D721Med (cell line): ENCODE measurements at regions not wholly inside any gene's neighbourhood (a gene's known extent, or its start where the extent isn't known, plus 50 kb on each side); places are given as distances from the start of the nearest gene placed in this dataset.

Source experiments
- DNase-seq: peaks from one replicate; pipeline ENCODE4 v3.0.0; 2011; ENCODE audit warnings: low spot score; ENCODE audit not compliant: insufficient read length
- FAIRE-seq: peaks from 2 replicates; lab custom pipeline; 2011; peaks lifted over from hg19 to GRCh38; lab: Jason Lieb, UNC
- CTCF ChIP-seq: IDR thresholded peaks from 2 replicates; pipeline ENCODE4 v1.5.1; 2012; ENCODE audit warnings: mild to moderate bottlenecking, control low read depth; ENCODE audit not compliant: insufficient read depth; ENCODE audit errors: missing control alignments

GRCh38 chr9:99588299-99588698, 233.4 kb upstream of the NR4A3 start:
- DNase-seq (no peak), FAIRE-seq (no peak)
- no peak for TF ChIP-seq CTCF

- TF ChIP-seq CTCF, result no peak
- FAIRE-seq (no peak), DNase-seq (no peak)
These were observed 232.9 kb upstream of the NR4A3 start for GRCh38 chr9:99588747-99589146.

GRCh38 chr9:99590410-99590809, 231.3 kb upstream of the NR4A3 start:
- FAIRE-seq, result no peak
- no peak for DNase-seq
- no peak for TF ChIP-seq CTCF

GRCh38 chr9:99590840-99591239, 230.8 kb upstream of the NR4A3 start:
- FAIRE-seq (no peak), DNase-seq (no peak)
- TF ChIP-seq CTCF, result no peak

GRCh38 chr9:99591770-99592169, 229.9 kb upstream of the NR4A3 start:
- no peak for DNase-seq
- no peak for FAIRE-seq
- TF ChIP-seq CTCF, result no peak

- no peak for DNase-seq
- TF ChIP-seq CTCF, result no peak
- FAIRE-seq, result no peak
These were observed 228.7 kb upstream of the NR4A3 start for GRCh38 chr9:99592834-99593574.

- DNase-seq (no peak), FAIRE-seq (no peak)
- TF ChIP-seq CTCF, result no peak
These were observed 228.1 kb upstream of the NR4A3 start for GRCh38 chr9:99593610-99594009.
